Skeletal muscle tissue (tissue), 3 donors: ENCODE measurements at regions not wholly inside any gene's neighbourhood (a gene's known extent, or its start where the extent isn't known, plus 50 kb on each side); places are given as distances from the start of the nearest gene placed in this dataset.
"Not testable (repeated sequence)": the region's sequence is repeated elsewhere in the genome, so short reads cannot be mapped to it uniquely, and the experiment has no call there.

Experiments
- H3K27ac ChIP-seq: one replicate; pipeline ENCODE4 v1.7.0; 2013; ENCODE audit warnings: mild to moderate bottlenecking, low read depth, low read length, inconsistent platforms
- H3K27me3 ChIP-seq, 3 donors: one replicate each; pipeline ENCODE4 v1.7.0; 2013; ENCODE audit warnings: low read length in 3 of 3; ENCODE audit not compliant: control insufficient read depth in 3 of 3, insufficient read depth in 3 of 3
- H3K36me3 ChIP-seq, 3 donors: one replicate each; pipeline ENCODE4 v1.7.0; 2013; ENCODE audit warnings: low read length in 3 of 3; ENCODE audit not compliant: control insufficient read depth in 3 of 3, insufficient read depth in 3 of 3
- H3K4me1 ChIP-seq, 3 donors: one replicate each; pipeline ENCODE4 v1.7.0; 2013; ENCODE audit warnings: low read length in 3 of 3, mild to moderate bottlenecking in 3 of 3; ENCODE audit not compliant: control insufficient read depth in 3 of 3, insufficient read depth in 3 of 3
- H3K4me3 ChIP-seq, 3 donors: one replicate each; pipeline ENCODE4 v1.7.0; 2013; ENCODE audit warnings: low read length in 3 of 3
- H3K9ac ChIP-seq, 3 donors: one replicate each; pipeline ENCODE4 v1.7.0; 2013; ENCODE audit warnings: low read length in 3 of 3, mild to moderate bottlenecking in 3 of 3, moderate library complexity in 2 of 3, low read depth in 1 of 3
- H3K9me3 ChIP-seq, 3 donors: one replicate each; pipeline ENCODE4 v1.7.0; 2013; ENCODE audit warnings: low read length in 3 of 3; ENCODE audit not compliant: control insufficient read depth in 3 of 3
- donor health status: Osteomylitis.

DNA sequence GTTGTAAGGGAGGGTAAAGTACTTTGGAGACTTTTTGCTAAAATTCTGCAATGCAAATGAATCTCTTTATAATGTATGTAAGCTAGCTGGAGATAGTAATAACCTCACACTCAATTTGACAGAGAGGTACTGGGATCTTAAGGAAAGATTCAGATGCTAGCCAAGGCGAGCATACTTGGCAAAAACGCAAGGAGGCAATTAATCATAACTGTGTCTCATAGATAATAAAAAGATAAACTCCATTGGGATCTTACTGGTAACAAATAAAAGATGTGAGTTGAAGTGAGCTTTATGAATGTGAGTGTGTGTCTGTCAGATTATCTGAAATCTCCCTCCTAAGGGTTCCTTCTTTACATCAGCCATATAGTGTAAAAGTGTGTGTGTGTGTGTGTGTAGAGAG, 533.0 kb downstream of the TMX3 start:
- Histone ChIP-seq H3K27ac (no peak overlapping the region), H3K9ac (no peak overlapping the region), H3K4me3 (no peak overlapping the region), H3K36me3 (no peaks in the 10 kb centered on the region), H3K9me3 (no peaks in the 10 kb centered on the region), H3K4me1 (no peaks in the 10 kb centered on the region), H3K27me3 (no peaks in the 10 kb centered on the region)

DNA sequence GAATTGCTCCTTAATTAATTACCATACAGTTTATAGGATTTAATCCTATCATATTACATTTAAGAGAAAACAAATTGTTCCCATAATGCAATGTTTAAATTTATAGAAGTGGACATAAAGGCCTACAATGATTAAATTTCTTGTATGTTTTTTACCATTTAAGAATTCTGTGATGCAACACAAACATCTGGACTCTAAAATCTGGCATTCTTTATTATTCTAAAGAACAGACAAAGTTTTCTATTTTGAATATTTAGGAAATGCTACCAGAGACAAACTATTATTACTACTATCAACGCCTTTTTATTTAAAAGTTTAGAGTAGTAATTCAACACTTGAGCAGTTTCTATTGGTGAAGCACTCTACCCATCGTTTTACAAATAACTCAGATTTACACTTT, 535.1 kb downstream of the TMX3 start:
- H3K9ac ChIP-seq: no peak overlapping the region
- no peaks in the 10 kb centered on the region for H3K4me1 ChIP-seq
- peaks cover 0 to 2% (median 0%) of the 10 kb centered on the region in 3 donors for H3K9me3 ChIP-seq
- no peaks in the 10 kb centered on the region for H3K27me3 ChIP-seq
- no peak overlapping the region for H3K27ac ChIP-seq
- no peak overlapping the region for H3K4me3 ChIP-seq
- no peaks in the 10 kb centered on the region for H3K36me3 ChIP-seq

DNA sequence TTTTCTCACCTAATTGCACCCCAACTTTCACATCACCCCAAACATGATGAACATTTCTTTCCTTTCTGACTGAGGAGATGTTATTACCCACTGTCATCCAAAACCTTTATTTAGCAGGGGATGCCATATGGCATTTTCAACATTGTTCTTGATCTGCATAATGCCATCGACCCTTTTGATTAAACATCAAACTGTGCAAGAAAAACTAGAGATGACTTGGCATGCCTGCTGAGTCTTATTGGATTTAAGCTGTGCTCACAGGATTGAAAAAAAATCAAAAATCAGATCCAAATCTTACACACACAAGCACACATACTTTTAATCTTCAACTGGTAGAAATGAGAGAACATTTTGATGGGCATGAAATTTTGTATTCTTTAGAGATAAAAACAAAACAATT, 536.0 kb downstream of the TMX3 start:
- no peak overlapping the region for H3K27ac ChIP-seq
- no peak overlapping the region for H3K4me3 ChIP-seq
- no peaks in the 10 kb centered on the region for H3K4me1 ChIP-seq
- H3K9ac ChIP-seq: no peak overlapping the region
- H3K36me3 ChIP-seq: no peaks in the 10 kb centered on the region
- peaks cover 0 to 2% (median 0%) of the 10 kb centered on the region in 3 donors for H3K9me3 ChIP-seq
- no peaks in the 10 kb centered on the region for H3K27me3 ChIP-seq

DNA sequence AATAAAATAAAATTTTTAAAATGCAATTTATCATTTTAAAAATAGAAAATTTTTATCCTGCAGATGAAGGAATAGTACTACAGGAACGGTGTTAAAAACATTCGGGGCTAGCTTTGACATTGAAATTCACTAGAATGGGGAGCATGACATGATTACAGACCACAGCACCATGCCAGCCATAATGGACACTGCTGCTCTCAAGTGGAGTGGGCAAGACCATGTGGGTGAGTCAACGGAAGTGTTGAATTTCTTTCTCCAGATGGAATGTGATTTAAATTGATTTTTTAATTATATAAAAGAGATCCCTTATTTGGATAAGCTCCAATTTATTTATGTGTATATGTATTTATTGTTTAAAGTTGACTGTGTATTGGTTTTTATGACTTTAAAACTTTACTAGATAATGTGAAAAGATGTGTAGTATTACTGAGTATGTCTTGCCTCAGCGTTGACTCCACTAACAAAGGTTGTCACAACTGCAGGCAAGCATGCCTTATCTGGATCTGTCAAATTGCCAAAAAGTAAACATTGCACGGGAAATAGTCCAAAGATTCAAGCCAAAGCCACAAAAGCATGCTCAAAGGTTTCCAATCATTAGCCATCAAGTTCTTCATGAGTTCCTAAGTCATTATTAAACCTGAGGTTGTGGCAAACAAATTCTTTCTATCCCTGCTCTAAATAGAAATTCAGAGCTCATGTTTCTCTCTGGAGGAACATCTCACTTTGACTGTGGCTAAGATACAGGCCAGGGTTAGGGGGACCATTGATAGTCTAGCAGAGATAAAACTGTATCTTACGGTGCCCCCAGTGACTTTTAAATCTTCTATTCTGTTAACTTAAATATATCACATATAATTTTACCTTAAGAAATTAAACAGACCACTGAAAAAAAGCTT, 536.9 kb downstream of the TMX3 start:
- Histone ChIP-seq H3K27me3 (no peaks in the 10 kb centered on the region), H3K4me1 (no peaks in the 10 kb centered on the region), H3K9ac (no peak overlapping the region), H3K9me3 (peaks cover 0 to 2% (median 0%) of the 10 kb centered on the region in 3 donors), H3K27ac (no peak overlapping the region), H3K36me3 (no peaks in the 10 kb centered on the region), H3K4me3 (no peak overlapping the region)

DNA sequence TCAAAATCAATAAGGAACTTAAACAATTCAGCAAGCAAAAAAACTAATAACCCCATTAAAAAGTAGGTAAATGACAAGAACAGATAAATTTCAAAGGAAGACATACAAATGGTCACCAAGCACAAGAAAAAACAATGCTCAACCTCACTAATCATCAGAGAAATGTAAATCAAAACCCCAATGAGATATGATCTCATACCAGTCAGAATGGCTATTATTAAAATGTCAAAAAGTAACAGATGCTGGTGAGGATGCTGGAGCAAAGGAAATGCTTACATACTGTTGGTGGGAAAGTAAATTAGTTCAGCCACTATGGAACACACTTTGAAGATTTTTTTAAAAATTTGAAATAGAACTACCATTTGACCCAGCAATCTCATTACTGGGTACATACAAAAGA, 538.0 kb downstream of the TMX3 start:
- Histone ChIP-seq H3K9me3 (peaks cover 0 to 2% (median 0%) of the 10 kb centered on the region in 3 donors), H3K27ac (no peak overlapping the region), H3K9ac (no peak overlapping the region), H3K4me3 (no peak overlapping the region), H3K4me1 (no peaks in the 10 kb centered on the region), H3K27me3 (no peaks in the 10 kb centered on the region), H3K36me3 (no peaks in the 10 kb centered on the region)

DNA sequence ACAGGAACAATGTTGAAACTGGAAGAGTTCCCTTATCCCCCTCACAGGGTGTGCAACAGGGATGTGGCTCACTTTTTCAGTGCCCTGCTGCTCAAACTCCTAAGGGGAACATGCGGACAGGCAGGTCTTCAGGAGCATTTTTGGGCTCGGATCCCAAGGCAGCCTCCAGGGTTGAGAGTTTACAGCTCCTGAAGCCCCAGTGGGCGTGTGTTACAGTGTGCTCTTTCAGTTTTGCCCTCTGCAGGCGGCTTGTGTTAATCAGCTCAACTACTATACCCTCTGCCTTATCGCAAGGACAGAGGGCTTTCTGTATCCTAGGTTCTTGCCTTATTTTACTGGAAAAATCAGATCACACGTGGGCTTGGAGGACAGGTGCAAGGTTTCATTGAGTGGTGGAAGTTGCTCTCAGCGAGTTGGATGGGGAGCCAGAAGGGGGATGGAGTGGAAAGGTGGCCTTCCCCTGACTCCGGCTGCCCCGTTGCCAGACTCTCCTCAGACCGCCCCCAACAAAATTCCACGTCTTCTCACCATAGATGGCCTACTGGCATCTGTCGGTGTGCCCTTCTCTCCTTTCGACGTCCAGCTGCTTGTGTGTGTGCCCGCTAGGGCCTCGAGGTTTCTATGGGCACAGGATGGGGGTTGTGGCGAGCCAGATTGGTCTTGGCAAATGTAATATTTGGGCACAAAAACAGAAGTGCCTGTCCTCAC, 541.9 kb downstream of the TMX3 start:
- H3K9ac ChIP-seq: no peak overlapping the region
- H3K27me3 ChIP-seq: no peaks in the 10 kb centered on the region
- H3K9me3 ChIP-seq: peaks cover 0 to 2% (median 0%) of the 10 kb centered on the region in 3 donors
- H3K36me3 ChIP-seq: no peaks in the 10 kb centered on the region
- H3K4me3 ChIP-seq: no peak overlapping the region
- no peaks in the 10 kb centered on the region for H3K4me1 ChIP-seq
- H3K27ac ChIP-seq: no peak overlapping the region

DNA sequence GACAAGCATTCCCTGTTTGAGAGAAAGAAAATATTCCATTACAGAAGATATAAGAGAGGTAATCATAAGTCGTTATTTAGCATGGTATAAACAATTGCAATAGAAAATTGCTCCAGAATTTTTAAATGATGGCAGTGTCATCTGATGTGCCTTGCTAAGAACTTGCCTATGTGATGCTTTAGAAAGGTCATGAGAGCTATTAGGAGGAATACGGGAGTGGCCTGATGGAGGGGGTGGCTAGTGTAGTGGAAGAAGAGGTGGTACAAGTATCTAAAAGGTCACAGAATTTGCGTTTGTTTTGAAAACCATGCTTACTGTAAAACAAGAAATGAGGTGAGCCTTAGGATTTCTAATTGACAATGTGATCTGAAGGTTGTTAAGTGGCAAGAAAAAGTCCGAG, 550.0 kb downstream of the TMX3 start:
- H3K27me3 ChIP-seq: no peaks in the 10 kb centered on the region
- H3K9me3 ChIP-seq: no peaks in the 10 kb centered on the region
- H3K36me3 ChIP-seq: no peaks in the 10 kb centered on the region
- no peaks in the 10 kb centered on the region for H3K4me1 ChIP-seq
- no peak overlapping the region for H3K4me3 ChIP-seq
- no peak overlapping the region for H3K27ac ChIP-seq
- no peak overlapping the region for H3K9ac ChIP-seq

DNA sequence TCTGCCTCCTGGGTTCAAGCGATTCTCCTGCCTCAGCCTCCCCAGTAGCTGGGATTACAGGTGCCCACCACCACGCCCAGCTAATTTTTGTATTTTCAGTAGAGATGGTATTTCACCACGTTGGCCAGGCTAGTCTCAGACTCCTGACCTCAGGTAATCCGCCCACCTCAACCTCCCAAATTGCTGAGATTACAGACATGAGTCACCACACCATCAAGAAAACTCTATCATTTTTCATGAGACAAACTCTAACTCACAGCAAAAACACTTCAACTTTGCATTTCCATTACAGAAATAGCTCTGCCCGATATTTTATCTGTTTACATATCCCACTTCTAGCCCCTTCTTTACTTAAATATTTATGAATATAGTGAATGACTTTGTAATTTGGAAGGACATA, 561.1 kb downstream of the TMX3 start:
- H3K4me3 ChIP-seq, H3K4me1 ChIP-seq, H3K27ac ChIP-seq, H3K9ac ChIP-seq, H3K9me3 ChIP-seq, H3K27me3 ChIP-seq, H3K36me3 ChIP-seq: not testable (repeated sequence)

DNA sequence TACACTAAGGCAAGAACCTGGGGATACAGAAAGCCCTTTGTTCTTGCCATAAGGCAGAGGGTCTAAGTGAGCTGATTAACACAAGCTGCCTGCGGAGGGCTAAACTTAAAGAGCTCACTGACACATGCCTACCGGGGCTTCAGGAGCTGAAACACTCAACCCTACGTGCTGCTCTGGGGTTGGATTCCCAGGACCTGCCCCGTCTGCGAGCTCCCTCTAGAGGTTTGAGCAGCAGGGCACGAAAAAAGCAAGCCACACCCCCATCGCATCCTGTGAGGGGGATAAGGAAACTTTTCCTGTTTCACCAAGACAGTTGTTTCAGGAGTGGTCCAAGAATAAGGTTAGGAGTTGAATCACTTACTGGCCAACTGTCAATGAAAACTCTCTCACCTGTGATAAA, 562.1 kb downstream of the TMX3 start:
- Histone ChIP-seq H3K27ac (no peak overlapping the region), H3K27me3 (no peaks in the 10 kb centered on the region), H3K9ac (no peak overlapping the region), H3K4me3 (no peak overlapping the region), H3K9me3 (no peaks in the 10 kb centered on the region), H3K36me3 (no peaks in the 10 kb centered on the region), H3K4me1 (no peaks in the 10 kb centered on the region)

DNA sequence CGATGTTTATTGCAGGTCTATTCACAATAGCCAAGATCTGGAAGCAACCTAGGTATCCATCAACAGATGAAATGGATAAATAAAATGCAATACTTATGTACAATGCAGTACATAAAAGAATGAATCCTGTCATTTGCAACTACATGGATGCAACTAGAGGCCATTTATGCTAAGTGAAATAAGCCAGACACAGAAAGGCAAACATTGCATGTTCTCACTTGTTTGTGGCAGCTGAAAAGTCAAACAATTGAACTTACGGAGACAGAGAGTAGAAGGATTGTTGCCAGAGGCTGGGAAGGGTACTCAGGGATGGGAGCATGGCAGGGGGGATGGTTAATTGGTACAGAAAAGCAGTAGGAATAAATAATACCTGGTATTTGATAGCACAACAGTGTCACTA, 563.9 kb downstream of the TMX3 start:
- Histone ChIP-seq H3K27ac (no peak overlapping the region), H3K4me3 (no peak overlapping the region), H3K9me3 (no peaks in the 10 kb centered on the region), H3K9ac (no peak overlapping the region), H3K4me1 (no peaks in the 10 kb centered on the region), H3K36me3 (no peaks in the 10 kb centered on the region), H3K27me3 (no peaks in the 10 kb centered on the region)
